ENCODE measurements at regions not wholly inside any gene's neighbourhood (a gene's known extent, or its start where the extent isn't known, plus 50 kb on each side); places are given as distances from the start of the nearest gene placed in this dataset.

GRCh38 chrX:128800138-128800537 is 723.2 kb downstream of the SMARCA1 start:
- no peak for TF ChIP-seq CTCF (IDR thresholded peaks at IDR 0.05)
- TF ChIP-seq POLR2A (IDR thresholded peaks at IDR 0.05): no peak

Data from stomach (tissue), 4 donors.